ENCODE measurements at regions not wholly inside any gene's neighbourhood (a gene's known extent, or its start where the extent isn't known, plus 50 kb on each side); places are given as distances from the start of the nearest gene placed in this dataset.

- DNase-seq (no peak), ATAC-seq (no peak)
- intact Hi-C loops (cut with DNase I), result no loop called here
Measured at GRCh38 chr5:11962122-11962521, 57.9 kb upstream of the CTNND2 start.

GRCh38 chr5:11958321-11958720 is 54.1 kb upstream of the CTNND2 start:
- ATAC-seq, result no peak
- intact Hi-C loops (cut with DNase I), result no loop called here
- DNase-seq, result no peak

- no peak for ATAC-seq
- intact Hi-C loops (cut with DNase I), result no loop called here
Measured at GRCh38 chr5:11955331-11955730, 51.1 kb upstream of the CTNND2 start.

More at GRCh38 chr5:11955331-11955730, 51.1 kb upstream of the CTNND2 start:
- no peak for DNase-seq
